OCI-LY7 (cell line): ENCODE measurements at regions not wholly inside any gene's neighbourhood (a gene's known extent, or its start where the extent isn't known, plus 50 kb on each side); places are given as distances from the start of the nearest gene placed in this dataset.

Experiments used
- BruUV-seq: library from RNA; stranded (reverse); fragments of 400-500 nt; replicated peaks from 2 replicates; lab custom pipeline; 2021; lab: Mats Ljungman, UMichigan
- CTCF ChIA-PET: fragments of 300-600 bp; sonication (Branson Sonifier 250); formaldehyde crosslinking; loops from one replicate; lab custom pipeline; 2022; ENCODE audit warnings: antibody characterized with exemption; ENCODE audit not compliant: unreplicated experiment; lab: Charles Lee
- POLR2A ChIA-PET: fragments of 300-600 bp; sonication (Branson Sonifier 250); formaldehyde crosslinking; loops from one replicate; lab custom pipeline; 2022; ENCODE audit warnings: antibody characterized with exemption; lab: Charles Lee
- DNase-seq: peaks from one replicate; pipeline ENCODE4 v3.0.0-alpha.2; 2015; ENCODE audit warnings: low spot score
- H2AFZ ChIP-seq: fragments of 200-600 bp; sonication (generic), shearing (Covaris generic); 2 replicates; pipeline ENCODE4 v1.6.1; 2014; ENCODE audit warnings: mild to moderate bottlenecking, antibody characterized with exemption, low read length, moderate library complexity
- H3K27ac ChIP-seq: fragments of 200-600 bp; sonication (generic); 2 replicates; pipeline ENCODE4 v1.5.1; 2014; ENCODE audit warnings: mixed run types, low read depth, mild to moderate bottlenecking, moderate library complexity, low read length, inconsistent platforms; ENCODE audit not compliant: poor library complexity, severe bottlenecking
- H3K36me3 ChIP-seq: fragments of 200-600 bp; sonication (generic); 2 replicates; pipeline ENCODE4 v1.6.1; 2014; ENCODE audit warnings: mild to moderate bottlenecking, antibody characterized with exemption, low read length, moderate library complexity, mixed read lengths; ENCODE audit not compliant: insufficient read depth
- H3K4me1 ChIP-seq: fragments of 200-600 bp; sonication (generic); 2 replicates; pipeline ENCODE4 v1.5.1; 2014; ENCODE audit warnings: mild to moderate bottlenecking, low read length; ENCODE audit not compliant: insufficient read depth, poor library complexity, severe bottlenecking
- H3K4me2 ChIP-seq: fragments of 200-600 bp; sonication (generic); 2 replicates; pipeline ENCODE4 v1.6.1; 2014; ENCODE audit warnings: mild to moderate bottlenecking, low read length
- H3K4me3 ChIP-seq: fragments of 200-600 bp; sonication (generic); 2 replicates; pipeline ENCODE4 v1.5.1; 2014; ENCODE audit warnings: mild to moderate bottlenecking, low read depth, low read length; ENCODE audit not compliant: poor library complexity, severe bottlenecking
- H3K79me2 ChIP-seq: fragments of 200-600 bp; sonication (generic); 2 replicates; pipeline ENCODE4 v1.6.1; 2016; ENCODE audit warnings: low read depth, mild to moderate bottlenecking, low read length, moderate library complexity, mixed read lengths; ENCODE audit not compliant: insufficient read depth
- H3K9me2 ChIP-seq: fragments of 200-600 bp; sonication (generic); 2 replicates; pipeline ENCODE4 v1.6.1; 2016; ENCODE audit warnings: mild to moderate bottlenecking, low read length, mixed read lengths; ENCODE audit not compliant: insufficient read depth
- H3K9me3 ChIP-seq: fragments of 200-600 bp; sonication (generic); 2 replicates; pipeline ENCODE4 v1.6.1; 2014; ENCODE audit warnings: mild to moderate bottlenecking, mixed run types, low read length, mixed read lengths
- H4K20me1 ChIP-seq: fragments of 200-600 bp; sonication (generic); 2 replicates; pipeline ENCODE4 v1.6.1; 2014; ENCODE audit warnings: mild to moderate bottlenecking, antibody characterized with exemption, low read length, moderate library complexity, mixed read lengths; ENCODE audit not compliant: insufficient read depth
- CTCF ChIP-seq: fragments of 200-600 bp; sonication (generic); conservative IDR thresholded peaks from 2 replicates; pipeline ENCODE4 v1.5.1; 2014; ENCODE audit warnings: mild to moderate bottlenecking, antibody characterized with exemption, low read length, moderate library complexity, mixed read lengths
- EZH2phosphoT487 ChIP-seq: fragments of 200-600 bp; sonication (generic); IDR thresholded peaks from 2 replicates; pipeline ENCODE4 v1.6.1; 2018; ENCODE audit warnings: low read depth, borderline replicate concordance, mild to moderate bottlenecking, mixed run types, antibody characterized with exemption, low read length, moderate library complexity, mixed read lengths
- intact Hi-C: fragments of 100-400 bp; cut with micrococcal nuclease; formaldehyde crosslinking; loops from one replicate; pipeline ENCODE4 v1.10.0; 2022; ENCODE audit not compliant: unreplicated experiment

- DNase-seq: no peak
Observed at GRCh38 chr12:75805905-75806304, 225.7 kb downstream of the PHLDA1 start.

GRCh38 chr12:75805320-75805719, 226.3 kb downstream of the PHLDA1 start:
- no peak for DNase-seq
- H3K27ac ChIP-seq: no peak overlapping the region
- no TSS peak for BruUV-seq
- no peaks in the 10 kb centered on the region for H3K9me2 ChIP-seq
- no peak overlapping the region for H3K4me3 ChIP-seq
- ChIA-PET POLR2A (interaction anchor here (0.6 to 1.4 kb wide), 4 partner anchors 8 to 14 kb away, joined by 3 to 5 read pairs (median 4); no protein-coding TSS in a partner anchor), CTCF (no interaction called here)
- intact Hi-C loops: no loop called here
- H3K9me3 ChIP-seq: peaks cover 28% of the 10 kb centered on the region
- no peaks in the 10 kb centered on the region for H3K36me3 ChIP-seq
- TF ChIP-seq CTCF (no peak), EZH2phosphoT487 (no peak)
- H3K79me2 ChIP-seq: no peaks in the 10 kb centered on the region
- no peak overlapping the region for H3K4me2 ChIP-seq
- no peaks in the 10 kb centered on the region for H3K4me1 ChIP-seq
- H4K20me1 ChIP-seq: no peaks in the 10 kb centered on the region
- no peak overlapping the region for H2AFZ ChIP-seq

More at GRCh38 chr12:75805905-75806304, 225.7 kb downstream of the PHLDA1 start:
- intact Hi-C loops: no loop called here
- TF ChIP-seq EZH2phosphoT487 (no peak), CTCF (no peak)
- Histone ChIP-seq H3K27ac (no peak overlapping the region), H3K79me2 (no peaks in the 10 kb centered on the region), H2AFZ (no peak overlapping the region), H3K4me2 (no peak overlapping the region), H3K36me3 (no peaks in the 10 kb centered on the region), H3K9me2 (no peaks in the 10 kb centered on the region), H4K20me1 (no peaks in the 10 kb centered on the region), H3K9me3 (peaks cover 28% of the 10 kb centered on the region), H3K4me3 (no peak overlapping the region), H3K4me1 (no peaks in the 10 kb centered on the region)
- CTCF ChIA-PET: no interaction called here
- BruUV-seq: no TSS peak
- POLR2A ChIA-PET: interaction anchor here (1.3 to 1.4 kb wide), 2 partner anchors 9 to 11 kb away, joined by 3 to 5 read pairs; no protein-coding TSS in a partner anchor

GRCh38 chr12:75798136-75798926, 233.2 kb downstream of the PHLDA1 start:
- intact Hi-C loops: no loop called here
- Histone ChIP-seq H3K9me2 (no peaks in the 10 kb centered on the region), H3K4me1 (no peaks in the 10 kb centered on the region), H3K36me3 (no peaks in the 10 kb centered on the region), H3K4me2 (no peak overlapping the region), H2AFZ (no peak overlapping the region), H3K4me3 (no peak overlapping the region), H3K27ac (no peak overlapping the region), H4K20me1 (no peaks in the 10 kb centered on the region), H3K9me3 (no peaks in the 10 kb centered on the region), H3K79me2 (no peaks in the 10 kb centered on the region)
- DNase-seq: no peak
- CTCF ChIA-PET: no interaction called here
- POLR2A ChIA-PET: interaction anchor here (0.7 to 1.6 kb wide), 4 partner anchors 9 to 38 kb away, joined by 3 to 5 read pairs (median 4); no protein-coding TSS in a partner anchor
- TF ChIP-seq CTCF (no peak), EZH2phosphoT487 (no peak)
- BruUV-seq: no TSS peak
